ENCODE measurements at regions not wholly inside any gene's neighbourhood (a gene's known extent, or its start where the extent isn't known, plus 50 kb on each side); places are given as distances from the start of the nearest gene placed in this dataset.
"Not testable (repeated sequence)": the region's sequence is repeated elsewhere in the genome, so short reads cannot be mapped to it uniquely, and the experiment has no call there.

GRCh38 chr5:71822065-71822464 lies 103.0 kb downstream of the CARTPT start:
- not testable (repeated sequence) for DNase-seq

GRCh38 chr5:71825992-71826391 lies 106.9 kb downstream of the CARTPT start:
- no peak for DNase-seq

DNA sequence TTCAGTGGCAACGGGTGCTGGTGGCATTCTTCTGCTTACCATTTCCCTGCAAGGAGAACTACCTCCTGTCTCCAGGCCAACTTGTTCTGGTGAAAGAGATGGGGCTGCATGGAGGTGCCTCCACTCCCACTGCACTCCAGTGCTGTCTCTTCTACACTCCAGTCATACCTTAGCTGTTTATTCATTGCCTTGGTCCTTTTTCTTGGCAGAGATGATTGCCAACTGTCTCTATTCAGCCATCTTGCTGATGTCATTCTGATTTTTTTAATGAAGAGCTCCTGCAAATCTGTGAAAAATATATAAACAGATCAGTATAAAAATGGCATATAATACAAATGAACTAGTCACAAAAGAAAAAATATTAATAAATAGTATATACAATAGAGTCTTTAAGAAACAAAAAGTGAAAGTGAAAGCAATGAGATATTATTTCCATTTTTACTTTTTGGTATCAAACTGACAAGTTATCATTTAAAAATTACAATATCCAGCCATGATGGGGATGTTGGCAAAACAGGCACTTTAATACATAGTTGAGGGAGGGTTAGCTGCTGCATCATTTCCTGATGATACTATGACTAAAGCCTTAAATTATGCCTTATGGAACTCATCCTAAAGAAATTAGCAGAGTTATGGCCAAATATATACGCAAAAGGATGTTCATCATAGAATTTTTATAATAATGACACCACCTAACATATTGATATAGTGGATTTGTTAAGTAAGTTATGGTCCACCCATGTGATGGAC lies 109.4 kb downstream of the CARTPT start:
- DNase-seq = no peak

DNA sequence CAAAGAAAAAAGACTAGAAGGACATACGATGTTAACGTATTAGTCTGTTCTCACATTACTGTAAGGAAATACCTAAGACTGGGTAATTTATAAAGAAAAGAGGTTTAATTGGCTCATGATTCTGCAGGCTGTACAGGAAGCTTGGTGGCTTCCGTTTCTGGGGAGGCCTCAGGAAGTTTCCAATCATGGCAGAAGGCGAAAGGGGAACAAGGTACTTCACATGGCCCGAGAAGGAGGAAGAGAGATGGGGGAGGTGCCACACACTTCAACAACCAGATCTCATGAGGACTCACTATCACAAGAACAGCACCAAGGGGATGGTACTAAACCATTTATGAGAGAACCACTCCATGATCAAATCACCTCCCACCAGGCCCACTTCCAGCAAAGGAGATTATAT lies 110.1 kb downstream of the CARTPT start:
- DNase-seq = no peak

GRCh38 chr5:71830681-71831539 lies 111.8 kb downstream of the CARTPT start:
- DNase-seq = peak; percentile 49

DNA sequence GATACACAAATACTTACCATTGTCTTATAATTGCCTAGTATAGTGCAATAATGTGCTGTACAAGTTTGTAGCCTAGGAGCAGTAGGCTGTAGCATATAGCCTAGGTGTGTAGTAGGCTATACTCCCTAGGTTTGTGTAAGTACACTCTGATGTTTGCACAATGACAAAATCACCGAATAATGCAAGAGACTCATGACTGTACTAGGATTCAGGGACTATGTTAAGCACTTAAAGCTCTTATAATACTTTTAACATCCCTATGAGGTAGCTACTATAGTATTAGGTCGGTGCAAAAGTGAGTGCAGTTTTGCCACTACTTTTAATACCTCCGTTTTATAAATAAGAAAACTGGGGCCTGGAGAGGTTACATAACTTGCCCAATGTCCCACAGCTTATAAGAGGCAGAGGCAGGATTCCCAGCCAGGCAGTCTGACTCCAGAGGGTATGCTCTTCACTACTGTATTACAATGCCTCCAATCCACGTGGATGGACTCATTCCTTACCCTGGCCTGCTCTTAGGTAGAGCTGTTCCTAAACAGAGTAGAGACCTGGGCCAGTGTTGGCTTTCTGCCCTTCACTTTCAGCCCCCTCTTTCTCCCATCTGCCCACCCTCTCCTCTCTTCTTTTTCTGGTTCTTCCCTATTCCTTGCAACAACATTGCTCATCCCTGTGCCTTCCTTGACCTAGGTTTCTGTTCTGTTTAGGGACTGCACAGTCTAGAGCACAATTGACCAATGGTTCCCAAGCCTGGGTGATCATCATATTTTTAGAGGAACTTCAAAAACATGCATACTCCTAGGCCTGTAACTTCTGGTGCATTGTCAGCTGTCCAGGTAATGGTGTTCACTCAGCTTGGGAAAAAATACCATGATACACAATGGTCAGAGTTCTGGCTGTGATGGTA lies 114.0 kb downstream of the CARTPT start:
- DNase-seq = no peak

DNA sequence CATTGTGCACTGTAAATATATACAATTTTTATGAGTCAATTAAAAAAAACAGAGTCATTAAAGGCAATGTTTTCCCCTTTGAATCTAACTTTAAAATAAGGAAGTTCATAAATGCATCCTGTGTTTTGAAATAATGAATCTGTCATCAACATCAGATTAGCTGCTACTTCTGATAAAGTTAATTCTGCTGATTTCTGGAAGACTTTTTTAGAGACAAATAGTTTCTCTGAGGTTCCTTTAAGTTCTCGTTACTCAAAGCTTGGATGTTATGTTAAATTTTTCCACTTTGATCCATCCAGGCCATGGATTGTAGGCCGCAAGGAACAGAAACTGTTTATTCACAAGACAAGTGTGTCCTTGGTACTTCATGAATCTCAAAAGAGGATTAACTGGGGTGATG lies 115.5 kb downstream of the CARTPT start:
- DNase-seq = no peak

DNA sequence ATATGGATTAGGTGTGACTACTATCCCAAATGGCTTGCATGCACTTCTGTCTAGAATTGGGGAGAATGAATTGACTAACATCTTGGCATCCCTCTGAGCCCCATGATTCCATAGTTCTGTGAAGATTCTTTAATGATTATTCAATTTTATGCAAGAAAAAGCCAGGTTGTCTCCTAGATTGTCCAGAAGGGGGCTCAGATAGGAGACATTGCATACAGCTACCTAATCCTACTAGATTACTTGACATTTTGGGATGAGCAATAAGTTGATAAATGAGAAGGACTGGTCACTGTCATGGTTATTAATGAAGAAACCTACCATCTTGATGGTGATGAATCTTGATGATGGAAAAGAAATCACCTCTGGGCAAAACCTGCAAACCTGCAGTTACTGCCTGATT lies 117.0 kb downstream of the CARTPT start:
- no peak for DNase-seq

DNA sequence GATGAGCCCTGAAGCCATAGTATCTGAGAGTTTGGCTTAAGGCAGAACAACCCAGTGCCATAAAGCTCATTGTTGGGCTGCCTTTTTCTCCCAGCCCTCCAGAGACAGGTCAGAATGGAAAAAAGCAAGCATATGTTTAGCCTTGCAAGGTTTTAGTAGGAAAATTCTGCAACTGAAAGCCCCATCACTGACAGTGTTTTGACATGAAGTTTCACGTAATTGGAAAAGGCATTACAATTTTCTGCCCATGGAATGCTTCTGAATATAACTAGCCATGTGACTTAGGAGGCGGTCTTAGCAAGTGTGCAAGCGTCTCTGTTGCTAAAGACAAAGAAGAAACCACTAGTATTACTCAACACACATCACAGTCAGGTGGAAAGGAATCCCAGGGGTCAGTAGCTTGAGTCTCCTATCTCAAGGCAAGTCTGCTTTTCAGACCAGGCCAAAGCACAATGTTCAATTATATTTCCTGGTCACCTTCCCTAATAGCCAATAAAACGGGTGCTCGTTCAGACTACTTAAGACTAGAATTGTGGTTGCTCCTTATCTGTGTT lies 117.6 kb downstream of the CARTPT start:
- DNase-seq = no peak

GRCh38 chr5:71838286-71838685 lies 119.2 kb downstream of the CARTPT start:
- DNase-seq = no peak

DNA sequence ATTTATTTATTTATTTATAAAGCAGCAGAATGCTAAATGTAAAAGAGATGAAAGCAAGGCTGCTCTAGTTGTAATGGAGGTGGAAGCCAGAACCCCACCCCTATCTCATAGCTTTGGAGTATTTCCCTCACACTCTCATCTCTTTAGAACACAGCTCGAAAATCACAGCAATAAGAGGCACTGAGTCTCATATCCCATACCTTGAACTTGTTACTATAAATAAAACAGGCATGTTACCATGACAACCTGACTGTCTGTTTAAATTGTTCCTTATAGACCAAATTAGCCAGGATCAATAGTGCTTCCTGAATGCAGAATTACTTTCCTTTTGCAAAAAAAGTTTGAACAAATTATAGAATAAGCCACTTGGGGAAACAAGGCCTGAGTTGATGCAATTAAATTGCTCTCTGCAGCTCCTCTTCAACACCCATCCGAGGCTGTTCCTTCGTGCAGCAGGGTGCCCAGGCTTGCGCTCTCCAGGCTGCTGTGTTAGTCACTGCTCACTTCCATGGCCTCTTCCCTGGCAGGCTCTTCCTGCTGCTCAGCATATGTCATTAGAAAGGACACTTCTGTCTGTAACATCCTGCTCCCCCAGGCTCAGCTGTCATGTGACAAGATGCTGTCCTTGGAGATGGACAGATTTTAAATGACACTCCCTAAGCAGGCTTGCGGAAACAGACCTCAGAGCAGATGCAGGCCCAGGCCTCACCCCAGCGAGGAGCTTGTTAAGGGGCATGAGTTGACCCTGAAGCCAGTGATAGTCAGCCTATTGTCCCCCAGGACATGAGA lies 120.2 kb downstream of the CARTPT start:
- DNase-seq = no peak

GRCh38 chr5:71841107-71841506 lies 122.0 kb downstream of the CARTPT start:
- DNase-seq = no peak

DNA sequence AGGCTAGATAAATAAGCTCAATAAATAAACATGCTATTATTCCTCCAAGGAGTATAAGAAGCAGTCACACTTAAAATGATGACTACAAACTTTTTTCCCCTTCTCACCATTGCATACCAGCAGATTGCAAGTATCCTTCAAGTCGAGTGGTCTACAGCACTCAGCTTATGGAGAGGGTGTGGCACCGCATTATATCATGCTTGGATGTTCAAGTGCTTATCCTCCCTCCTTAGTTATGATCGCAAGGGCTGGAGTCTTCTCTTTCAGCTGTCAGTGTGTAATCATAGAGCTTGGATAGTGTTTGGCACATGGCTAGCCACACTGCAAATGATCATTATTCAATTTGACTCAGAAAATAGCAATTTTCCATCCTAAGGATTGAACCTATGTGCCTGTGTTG lies 124.0 kb downstream of the CARTPT start:
- no peak for DNase-seq

DNA sequence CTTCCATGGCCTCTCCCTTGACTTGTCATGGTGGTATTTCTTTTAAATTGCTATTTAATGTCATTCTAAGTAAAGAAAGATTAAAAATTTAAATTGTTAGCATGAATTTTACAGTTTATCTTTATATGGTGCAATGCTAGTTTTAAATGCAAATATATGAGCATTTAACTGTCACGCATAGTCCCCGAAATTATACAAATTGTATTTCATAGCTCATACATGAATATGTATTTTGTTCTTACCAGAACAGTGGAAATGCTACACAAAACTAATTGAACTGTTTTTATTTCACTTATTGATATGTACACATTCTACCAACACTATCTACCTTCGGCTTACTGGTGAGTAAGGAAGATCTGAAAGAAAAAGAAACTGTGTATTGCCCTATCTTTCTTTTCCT lies 125.8 kb downstream of the CARTPT start:
- no peak for DNase-seq

DNA sequence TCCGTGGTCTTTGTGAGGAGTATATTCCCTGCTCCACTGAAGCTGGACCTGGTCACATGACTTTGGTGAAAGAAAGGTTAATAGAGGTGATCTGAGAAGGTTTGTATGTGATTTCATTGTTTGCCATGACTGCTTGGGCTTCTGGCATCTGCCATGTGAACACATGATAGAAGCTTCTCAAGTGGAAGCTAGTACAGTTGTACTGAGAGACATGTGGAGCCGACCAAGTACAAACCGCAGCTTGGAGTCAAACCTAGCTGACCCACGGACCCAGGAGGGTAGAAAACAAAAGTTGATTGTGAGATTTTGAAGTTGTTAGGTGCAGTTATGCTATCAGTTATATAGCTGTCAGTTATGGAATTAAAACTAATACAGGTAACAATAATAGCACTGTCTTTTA lies 140.4 kb downstream of the CARTPT start:
- no peak for DNase-seq

DNA sequence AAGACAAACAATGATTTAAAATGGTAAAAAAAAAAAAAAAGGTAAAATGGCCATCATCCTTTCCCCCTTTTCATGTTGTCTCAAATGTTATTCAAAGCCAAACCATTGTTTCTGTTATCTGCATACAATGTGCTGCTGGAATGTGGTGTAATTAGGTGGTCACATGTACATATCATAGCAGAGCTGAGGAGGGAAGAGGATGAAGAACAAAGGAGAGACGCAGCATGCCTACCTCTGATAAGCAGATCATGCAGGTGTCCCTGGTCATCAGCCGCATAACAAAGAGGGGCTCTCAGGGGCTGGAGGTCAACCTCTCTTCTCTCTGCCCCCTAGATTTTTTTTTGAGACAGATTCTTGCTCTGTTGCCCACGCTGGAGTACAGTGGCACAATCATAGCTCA lies 141.0 kb downstream of the CARTPT start:
- no peak for DNase-seq

GRCh38 chr5:71861682-71862081 lies 142.6 kb downstream of the CARTPT start:
- DNase-seq = no peak

- DNase-seq = no peak
Observed at GRCh38 chr5:71862087-71862486, 143.0 kb downstream of the CARTPT start.

DNA sequence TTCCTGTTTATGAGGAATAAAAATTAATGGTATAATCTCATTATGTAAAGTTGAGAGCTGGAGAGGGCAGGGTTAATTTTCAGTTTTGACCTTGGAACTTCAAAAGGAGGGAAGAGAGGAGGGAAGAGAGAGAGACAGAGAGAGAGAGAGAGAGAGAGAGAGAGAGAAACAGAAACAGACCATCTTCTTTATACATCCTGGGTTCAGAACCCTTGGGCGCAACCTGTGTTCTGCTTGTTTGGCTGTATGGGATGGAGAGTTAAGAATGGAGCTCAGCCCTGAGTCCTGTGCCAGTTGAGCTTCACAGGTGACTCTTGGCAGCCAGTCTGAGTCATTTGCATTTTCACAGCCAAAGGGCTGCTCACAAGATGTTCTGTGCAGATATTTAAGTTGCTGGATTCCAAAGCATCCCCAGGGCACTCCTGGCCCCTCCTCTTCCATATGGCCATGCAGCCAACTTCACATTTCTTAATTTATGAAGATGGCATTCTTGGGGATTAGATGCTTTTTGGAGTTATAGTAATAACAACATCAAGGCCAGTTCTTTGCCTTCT lies 143.5 kb downstream of the CARTPT start:
- peak; percentile 24 for DNase-seq

- DNase-seq = peak; percentile 72
Observed at GRCh38 chr5:71864730-71865601, 145.9 kb downstream of the CARTPT start.

Measured in occipital lobe (tissue), 1 donor.